Fibroblast of lung (primary cell): ENCODE measurements at regions not wholly inside any gene's neighbourhood (a gene's known extent, or its start where the extent isn't known, plus 50 kb on each side); places are given as distances from the start of the nearest gene placed in this dataset.

ENCODE experiments used
- CTCF ChIP-seq, 2 donors: IDR thresholded peaks in 1 of 2; conservative IDR thresholded peaks in 1 of 2; 1 replicate in 1 of 2; 2 replicates in 1 of 2; pipeline ENCODE4 v1.5.1; 2011 to 2012; ENCODE audit warnings: low read length in 2 of 2, control low read depth in 1 of 2, inconsistent platforms in 1 of 2, low read depth in 1 of 2, mild to moderate bottlenecking in 1 of 2
- EZH2 ChIP-seq: IDR thresholded peaks from 2 replicates; pipeline ENCODE4 v1.5.1; 2012; ENCODE audit warnings: low read length, control low read depth, mild to moderate bottlenecking; ENCODE audit errors: missing control alignments

DNA sequence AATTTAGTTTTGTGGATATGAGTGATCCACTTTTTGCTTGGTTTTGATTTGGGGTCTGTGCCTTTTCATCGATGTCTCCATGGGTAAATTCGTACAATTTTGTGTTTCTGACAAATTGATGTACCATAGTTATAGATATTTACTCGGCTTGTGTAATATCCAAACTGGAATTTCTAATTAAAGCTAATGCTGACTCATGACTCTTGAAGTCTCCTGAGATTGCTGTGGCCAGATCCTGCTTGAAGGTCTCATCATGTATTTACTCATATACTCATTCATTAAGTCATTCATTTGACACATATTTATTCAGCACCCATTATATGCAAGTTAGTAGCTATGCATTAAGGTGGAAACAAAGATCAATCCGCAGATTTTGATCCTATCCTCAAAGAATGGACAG, 423.2 kb downstream of the RWDD3 start:
- TF ChIP-seq CTCF (conservative IDR thresholded peaks at IDR 0.05 in 1 of 2, IDR thresholded peaks at IDR 0.05 in 1 of 2; ENCODE audit: low read depth in 1 of 2, low read length in 2 of 2), result no peak
- no peak for TF ChIP-seq EZH2
